IMR-90 (cell line): ENCODE measurements at regions not wholly inside any gene's neighbourhood (a gene's known extent, or its start where the extent isn't known, plus 50 kb on each side); places are given as distances from the start of the nearest gene placed in this dataset.

ENCODE experiments used
- ATAC-seq: fragments of 200-7000 bp; cut with Tn5 transposase; 2 replicates; pipeline ENCODE4 v1.9.1; 2020; ENCODE audit warnings: low read depth, mild to moderate bottlenecking, moderate library complexity
- BruUV-seq: library from RNA; stranded (reverse); fragments of 400-500 nt; replicated peaks from 2 replicates; lab custom pipeline; 2021; lab: Mats Ljungman, UMichigan
- CTCF ChIA-PET: fragments of 300-600 bp; formaldehyde crosslinking; extraction: SDS; loops from one replicate; lab custom pipeline; 2021; ENCODE audit warnings: antibody characterized with exemption; lab: Yijun Ruan, JAX
- POLR2A ChIA-PET: fragments of 300-600 bp; sonication (Branson Sonifier 250); formaldehyde crosslinking; loops from one replicate; lab custom pipeline; 2022; ENCODE audit warnings: antibody characterized with exemption; ENCODE audit not compliant: unreplicated experiment; lab: Charles Lee
- DNase-seq: peaks from one replicate; pipeline ENCODE4 v3.0.0; 2013
- H2AFZ ChIP-seq: replicated peaks from 2 replicates; pipeline ENCODE3; 2013; ENCODE audit warnings: low read length, mild to moderate bottlenecking; ENCODE audit not compliant: poor library complexity
- H2AK5ac ChIP-seq: 2 replicates; pipeline ENCODE4 v1.6.1; 2013; ENCODE audit warnings: low read depth, low read length, inconsistent platforms
- H2AK9ac ChIP-seq: replicated peaks from 2 replicates; pipeline ENCODE3; 2013; ENCODE audit warnings: mild to moderate bottlenecking, low read depth, low read length, moderate library complexity; ENCODE audit not compliant: poor library complexity
- H2BK120ac ChIP-seq: 2 replicates; pipeline ENCODE4 v1.6.1; 2013; ENCODE audit warnings: low read depth, low read length, inconsistent platforms
- H2BK15ac ChIP-seq: 3 replicates; pipeline ENCODE4 v1.6.1; 2013; ENCODE audit warnings: low read depth, low read length, inconsistent platforms
- H2BK20ac ChIP-seq: 2 replicates; pipeline ENCODE4 v1.6.1; 2013; ENCODE audit warnings: low read depth, mild to moderate bottlenecking, inconsistent platforms, low read length, moderate library complexity
- H2BK5ac ChIP-seq: 2 replicates; pipeline ENCODE4 v1.6.1; 2013; ENCODE audit warnings: mild to moderate bottlenecking, low read depth, low read length, inconsistent platforms; ENCODE audit not compliant: poor library complexity, severe bottlenecking
- H3K14ac ChIP-seq: replicated peaks from 2 replicates; pipeline ENCODE4 v1.6.1; 2013; ENCODE audit warnings: low read depth, low read length, inconsistent platforms
- H3K18ac ChIP-seq: 2 replicates; pipeline ENCODE4 v1.6.1; 2013; ENCODE audit warnings: low read depth, low read length, control low read depth
- H3K23ac ChIP-seq: 2 replicates; pipeline ENCODE4 v1.6.1; 2013; ENCODE audit warnings: low read depth, low read length, inconsistent platforms
- H3K27ac ChIP-seq: 2 replicates; pipeline ENCODE4 v1.5.1; 2013; ENCODE audit warnings: mild to moderate bottlenecking, control low read depth, low read length; ENCODE audit not compliant: insufficient read depth
- H3K27me3 ChIP-seq: 2 replicates; pipeline ENCODE4 v1.6.1; 2013; ENCODE audit warnings: low read length; ENCODE audit not compliant: control insufficient read depth, insufficient read depth
- H3K36me3 ChIP-seq: 2 replicates; pipeline ENCODE4 v1.6.1; 2013; ENCODE audit warnings: low read length, mixed read lengths; ENCODE audit not compliant: control insufficient read depth, insufficient read depth
- H3K4ac ChIP-seq: 2 replicates; pipeline ENCODE4 v1.6.1; 2013; ENCODE audit warnings: low read depth, low read length, inconsistent platforms
- H3K4me1 ChIP-seq: 2 replicates; pipeline ENCODE4 v1.6.1; 2013; ENCODE audit warnings: low read length, mixed read lengths; ENCODE audit not compliant: control insufficient read depth, insufficient read depth
- H3K4me2 ChIP-seq: 2 replicates; pipeline ENCODE4 v1.6.1; 2013; ENCODE audit warnings: low read depth, mild to moderate bottlenecking, control low read depth, low read length, moderate library complexity
- H3K4me3 ChIP-seq: 2 replicates; pipeline ENCODE4 v1.5.1; 2013; ENCODE audit warnings: low read depth, mild to moderate bottlenecking, control low read depth, low read length, moderate library complexity; ENCODE audit not compliant: insufficient read depth
- H3K56ac ChIP-seq: 2 replicates; pipeline ENCODE4 v1.6.1; 2013; ENCODE audit warnings: low read length, inconsistent platforms; ENCODE audit not compliant: insufficient read depth; ENCODE audit errors: extremely low read depth
- H3K79me1 ChIP-seq, 2 experiments: 2 replicates each; pipeline ENCODE4 v1.6.1; 2013; ENCODE audit warnings: low read length in 2 of 2, inconsistent platforms in 1 of 2, low read depth in 1 of 2
- H3K9ac ChIP-seq: 2 replicates; pipeline ENCODE4 v1.6.1; 2013; ENCODE audit warnings: low read depth, low read length, control low read depth
- H3K9me1 ChIP-seq: 2 replicates; pipeline ENCODE4 v1.6.1; 2013; ENCODE audit warnings: low read length, inconsistent platforms; ENCODE audit not compliant: insufficient read depth
- H3K9me3 ChIP-seq: 2 replicates; pipeline ENCODE4 v1.6.1; 2013; ENCODE audit warnings: low read length; ENCODE audit not compliant: control insufficient read depth, insufficient read depth
- H4K20me1 ChIP-seq: 2 replicates; pipeline ENCODE4 v1.6.1; 2013; ENCODE audit warnings: low read length, inconsistent platforms; ENCODE audit not compliant: insufficient read depth
- H4K5ac ChIP-seq: 2 replicates; pipeline ENCODE4 v1.6.1; 2013; ENCODE audit warnings: mild to moderate bottlenecking, low read depth, low read length, control low read depth
- H4K8ac ChIP-seq, 2 experiments: 2 replicates each; pipeline ENCODE4 v1.6.1; 2013; ENCODE audit warnings: low read depth in 2 of 2, low read length in 2 of 2, control low read depth in 1 of 2, inconsistent platforms in 1 of 2
- H4K91ac ChIP-seq: 2 replicates; pipeline ENCODE4 v1.6.1; 2013; ENCODE audit warnings: low read depth, low read length, inconsistent platforms; ENCODE audit not compliant: insufficient read depth
- BHLHE40 ChIP-seq: fragments of 150-350 bp; IDR thresholded peaks from 2 replicates; pipeline ENCODE4 v1.6.1; 2016; ENCODE audit warnings: mild to moderate bottlenecking, low read depth, low read length
- CEBPB ChIP-seq: IDR thresholded peaks from 2 replicates; pipeline ENCODE4 v1.6.1; 2012; ENCODE audit warnings: low read depth, low read length, improper control_type of control experiment
- CHD1 ChIP-seq: IDR thresholded peaks from 2 replicates; pipeline ENCODE4 v1.6.1; 2012; ENCODE audit warnings: low read depth, low read length, improper control_type of control experiment
- ELK1 ChIP-seq: fragments of 150-350 bp; IDR thresholded peaks from 2 replicates; pipeline ENCODE4 v1.6.1; 2016; ENCODE audit warnings: low read depth, mild to moderate bottlenecking, low read length, moderate library complexity, borderline replicate concordance
- MAFK ChIP-seq: IDR thresholded peaks from 2 replicates; pipeline ENCODE4 v1.6.1; 2012; ENCODE audit warnings: low read depth, low read length, improper control_type of control experiment
- MAZ ChIP-seq: IDR thresholded peaks from 2 replicates; pipeline ENCODE4 v1.6.1; 2012; ENCODE audit warnings: low read depth, mild to moderate bottlenecking, low read length, improper control_type of control experiment, moderate library complexity, borderline replicate concordance
- NFE2L2 ChIP-seq: fragments of 150-350 bp; IDR thresholded peaks from 2 replicates; pipeline ENCODE4 v1.6.1; 2016; ENCODE audit warnings: low read depth, mild to moderate bottlenecking, low read length
- POLR2A ChIP-seq: IDR thresholded peaks from 2 replicates; pipeline ENCODE4 v1.6.1; 2012; ENCODE audit warnings: mild to moderate bottlenecking, low read depth, low read length
- RAD21 ChIP-seq: IDR thresholded peaks from 2 replicates; pipeline ENCODE4 v1.6.1; 2012; ENCODE audit warnings: low read length, improper control_type of control experiment
- RCOR1 ChIP-seq: IDR thresholded peaks from 2 replicates; pipeline ENCODE4 v1.6.1; 2012; ENCODE audit warnings: mild to moderate bottlenecking, low read length, improper control_type of control experiment; ENCODE audit not compliant: insufficient replicate concordance
- RFX5 ChIP-seq: IDR thresholded peaks from 2 replicates; pipeline ENCODE4 v1.8.0; 2012; ENCODE audit warnings: low read depth, mild to moderate bottlenecking, low read length, moderate library complexity
- USF2 ChIP-seq: fragments of 150-350 bp; IDR thresholded peaks from 2 replicates; pipeline ENCODE4 v1.6.1; 2017; ENCODE audit warnings: mild to moderate bottlenecking, antibody characterized with exemption, low read length, low read depth
- WGBS, 2 experiments: methylation state at CpG; one replicate each; pipeline versions ENCODE4 v1.1.5 to v1.1.7; 2013; ENCODE audit warnings: missing lambda C conversion rate in 2 of 2; ENCODE audit not compliant: insufficient read length in 1 of 2; ENCODE audit errors: extremely low coverage in 2 of 2; 5-methylcytosine and 5-hydroxymethylcytosine counted together
- dilution Hi-C: fragments of 300-500 bp; cut with HindIII; formaldehyde crosslinking; loops from one replicate; pipeline ENCODE4 v1.14.3; 2018; ENCODE audit warnings: low sequenced_read_pairs; ENCODE audit not compliant: unreplicated experiment
- in situ Hi-C: fragments of 300-500 bp; cut with MboI; formaldehyde crosslinking; loops from 3 replicates; pipeline ENCODE4 v1.14.3; 2019; ENCODE audit warnings: low sequenced_read_pairs, inconsistent platforms, mixed read lengths
- intact Hi-C: fragments of 100-400 bp; cut with micrococcal nuclease; formaldehyde crosslinking; loops from 2 replicates; pipeline ENCODE4 v1.10.0; 2022

GRCh38 chr2:34670482-34670881, 1071.4 kb upstream of the FAM98A start:
- dilution Hi-C loops = no loop called here

More at GRCh38 chr2:34670482-34670881, 1071.4 kb upstream of the FAM98A start:
- Histone ChIP-seq H3K9me1 (no peaks in the 10 kb centered on the region), H4K5ac (no peak overlapping the region), H3K4ac (no peak overlapping the region), H3K36me3 (no peaks in the 10 kb centered on the region), H2AFZ (no peak overlapping the region), H2BK20ac (no peak overlapping the region), H3K27me3 (no peaks in the 10 kb centered on the region), H3K4me3 (no peak overlapping the region), H2BK15ac (no peak overlapping the region), H3K23ac (no peak overlapping the region), H4K8ac (no peak overlapping the region), H3K14ac (no peak overlapping the region), H3K4me1 (no peaks in the 10 kb centered on the region), H2AK5ac (no peak overlapping the region), H3K9ac (no peak overlapping the region), H3K56ac (no peak overlapping the region), H3K4me2 (no peak overlapping the region), H2AK9ac (no peak overlapping the region), H4K20me1 (no peaks in the 10 kb centered on the region), H3K18ac (no peak overlapping the region), H3K9me3 (peaks cover 6% of the 10 kb centered on the region; the same call in 1 of the 2 replicates), H4K91ac (no peak overlapping the region), H3K27ac (no peak overlapping the region), H2BK120ac (no peak overlapping the region), H3K79me1 (no peaks in the 10 kb centered on the region), H2BK5ac (no peak overlapping the region)
- no peak for TF ChIP-seq POLR2A
- no peak for TF ChIP-seq RCOR1
- TF ChIP-seq NFE2L2 = no peak
- TF ChIP-seq MAZ = no peak
- no peak for TF ChIP-seq ELK1
- TF ChIP-seq CHD1 = no peak
- TF ChIP-seq CEBPB = no peak
- TF ChIP-seq MAFK = no peak
- TF ChIP-seq BHLHE40 = no peak
- no peak for TF ChIP-seq RFX5
- no peak for TF ChIP-seq RAD21
- no peak for TF ChIP-seq USF2
- no peak for DNase-seq
- ATAC-seq = no peak
- in situ Hi-C loops (no loop called here), intact Hi-C loops (no loop called here)
- BruUV-seq = no TSS peak
- no CpG with 5 or more reads among the region's 3 CpGs for WGBS, 2 experiments
- ChIA-PET CTCF (no interaction called here), POLR2A (no interaction called here)
